Posterior vena cava (tissue), 2 donors: ENCODE measurements at regions not wholly inside any gene's neighbourhood (a gene's known extent, or its start where the extent isn't known, plus 50 kb on each side); places are given as distances from the start of the nearest gene placed in this dataset.
"Not testable (repeated sequence)": the region's sequence is repeated elsewhere in the genome, so short reads cannot be mapped to it uniquely, and the experiment has no call there.

ENCODE experiments used
- DNase-seq: peaks from one replicate; pipeline ENCODE4 v3.0.0-alpha.2; 2020; ENCODE audit warnings: low spot score
- intact Hi-C, 2 donors: fragments of 100-400 bp; cut with DNase I; formaldehyde crosslinking; loops; one replicate each; pipeline versions ENCODE4 v1.14.1 to v1.14.2; 2022 to 2023
- donor health status: DM: yes; HTN: yes; CAD: no.
- donor health status: DM: yes; HTN: yes; CAD: no.

GRCh38 chr3:115317953-115318352 lies 170.9 kb upstream of the ZBTB20 start:
- DNase-seq, intact Hi-C loops: not testable (repeated sequence)

GRCh38 chr3:115321400-115321805 lies 174.3 kb upstream of the ZBTB20 start:
- intact Hi-C loops = no loop called here
- DNase-seq = no peak

- intact Hi-C loops = no loop called here
- no peak for DNase-seq
These were observed 175.8 kb upstream of the ZBTB20 start for GRCh38 chr3:115322901-115323300.

- DNase-seq = no peak
- intact Hi-C loops = no loop called here
These were observed 176.3 kb upstream of the ZBTB20 start for GRCh38 chr3:115323380-115323779.

GRCh38 chr3:115324056-115324455 lies 177.0 kb upstream of the ZBTB20 start:
- DNase-seq = no peak
- intact Hi-C loops = no loop called here

GRCh38 chr3:115325539-115325938 lies 178.5 kb upstream of the ZBTB20 start:
- intact Hi-C loops = no loop called here
- no peak for DNase-seq

- intact Hi-C loops = no loop called here
These were observed 183.3 kb upstream of the ZBTB20 start for GRCh38 chr3:115330430-115330829.

GRCh38 chr3:115332998-115333397 lies 185.9 kb upstream of the ZBTB20 start:
- intact Hi-C loops = no loop called here
- DNase-seq = no peak

More at GRCh38 chr3:115330430-115330829, 183.3 kb upstream of the ZBTB20 start:
- no peak for DNase-seq

- intact Hi-C loops = no loop called here
- no peak for DNase-seq
These were observed 189.7 kb upstream of the ZBTB20 start for GRCh38 chr3:115336836-115337235.

- intact Hi-C loops = no loop called here
- no peak for DNase-seq
These were observed 193.5 kb upstream of the ZBTB20 start for GRCh38 chr3:115340586-115340985.

- intact Hi-C loops = no loop called here
These were observed 194.1 kb upstream of the ZBTB20 start for GRCh38 chr3:115341208-115341607.

GRCh38 chr3:115347737-115348136 lies 200.6 kb upstream of the ZBTB20 start:
- intact Hi-C loops = no loop called here
- no peak for DNase-seq

More at GRCh38 chr3:115341208-115341607, 194.1 kb upstream of the ZBTB20 start:
- DNase-seq = no peak

GRCh38 chr3:115348412-115348811 lies 201.3 kb upstream of the ZBTB20 start:
- intact Hi-C loops = no loop called here
- no peak for DNase-seq

- intact Hi-C loops = no loop called here
- DNase-seq = no peak
These were observed 202.1 kb upstream of the ZBTB20 start for GRCh38 chr3:115348951-115349745.

- DNase-seq = no peak
These were observed 203.5 kb upstream of the ZBTB20 start for GRCh38 chr3:115350606-115351005.

GRCh38 chr3:115351193-115351592 lies 204.1 kb upstream of the ZBTB20 start:
- no peak for DNase-seq
- intact Hi-C loops = no loop called here

More at GRCh38 chr3:115350606-115351005, 203.5 kb upstream of the ZBTB20 start:
- intact Hi-C loops = no loop called here

GRCh38 chr3:115354010-115354409 lies 206.9 kb upstream of the ZBTB20 start:
- intact Hi-C loops = no loop called here
- DNase-seq = no peak

GRCh38 chr3:115357456-115357855 lies 210.4 kb upstream of the ZBTB20 start:
- DNase-seq = no peak
- intact Hi-C loops = no loop called here

- no peak for DNase-seq
- intact Hi-C loops = no loop called here
These were observed 212.4 kb upstream of the ZBTB20 start for GRCh38 chr3:115359536-115359935.

- no peak for DNase-seq
- intact Hi-C loops = no loop called here
These were observed 214.7 kb upstream of the ZBTB20 start for GRCh38 chr3:115361806-115362205.

GRCh38 chr3:115363071-115363470 lies 216.0 kb upstream of the ZBTB20 start:
- no peak for DNase-seq
- intact Hi-C loops = no loop called here
